Sigmoid colon (tissue), 4 donors: ENCODE measurements at regions not wholly inside any gene's neighbourhood (a gene's known extent, or its start where the extent isn't known, plus 50 kb on each side); places are given as distances from the start of the nearest gene placed in this dataset.

Experiments used
- CTCF ChIP-seq, 4 experiments: fragments of 450-650 bp in 3 of 4; fragments of 200-600 bp in 1 of 4; IDR thresholded peaks; one replicate each; pipeline ENCODE4 v1.5.1; 2016 to 2019; ENCODE audit warnings: antibody characterized with exemption in 4 of 4, mild to moderate bottlenecking in 3 of 4, moderate library complexity in 2 of 4
- POLR2A ChIP-seq, 2 donors: fragments of 450-650 bp; IDR thresholded peaks; one replicate each; pipeline ENCODE4 v1.6.1; 2016; ENCODE audit warnings: antibody characterized with exemption in 2 of 2, mild to moderate bottlenecking in 2 of 2, moderate library complexity in 2 of 2
- POLR2AphosphoS5 ChIP-seq, 4 donors: sonication (generic); formaldehyde crosslinking; IDR thresholded peaks; one replicate each; pipeline ENCODE4 v1.6.1; 2017; ENCODE audit warnings: antibody characterized with exemption in 4 of 4

GRCh38 chr7:46859963-46860475 lies 721.9 kb downstream of the TNS3 start:
- TF ChIP-seq CTCF (IDR thresholded peaks at IDR 0.05) (no peak), POLR2A (IDR thresholded peaks at IDR 0.05) (no peak), POLR2AphosphoS5 (IDR thresholded peaks at IDR 0.05) (no peak)
